Vagina (tissue), 2 donors: ENCODE measurements at regions not wholly inside any gene's neighbourhood (a gene's known extent, or its start where the extent isn't known, plus 50 kb on each side); places are given as distances from the start of the nearest gene placed in this dataset.
"Not testable (repeated sequence)": the region's sequence is repeated elsewhere in the genome, so short reads cannot be mapped to it uniquely, and the experiment has no call there.

ENCODE experiments used
- DNase-seq, 2 donors: peaks; one replicate each; pipeline ENCODE4 v3.0.0-alpha.2; 2017; ENCODE audit errors: extremely low spot score in 2 of 2
- H3K27ac ChIP-seq: fragments of 200-600 bp; sonication (generic); one replicate; pipeline ENCODE4 v1.5.1; 2019
- H3K27me3 ChIP-seq: fragments of 200-600 bp; sonication (generic); one replicate; pipeline ENCODE4 v1.5.1; 2019
- H3K36me3 ChIP-seq, 2 donors: fragments of 200-600 bp; sonication (generic); one replicate each; pipeline ENCODE4 v1.5.1; 2017 to 2019
- H3K4me1 ChIP-seq: fragments of 200-600 bp; sonication (generic); one replicate; pipeline ENCODE4 v1.5.1; 2019
- H3K4me3 ChIP-seq, 2 donors: fragments of 200-600 bp; sonication (generic); 1 replicate in 1 of 2; 2 replicates in 1 of 2; pipeline ENCODE4 v1.5.1; 2016 to 2019
- H3K9me3 ChIP-seq: fragments of 200-600 bp; sonication (generic); one replicate; pipeline ENCODE4 v1.5.1; 2019
- CTCF ChIP-seq, 3 experiments: fragments of 450-650 bp in 2 of 3; fragments of 200-600 bp in 1 of 3; sonication (generic) in 1 of 3; IDR thresholded peaks; one replicate each; pipeline ENCODE4 v1.5.1; 2017 to 2019; ENCODE audit warnings: antibody characterized with exemption in 3 of 3, mild to moderate bottlenecking in 2 of 3, moderate library complexity in 2 of 3
- POLR2A ChIP-seq, 2 donors: fragments of 450-650 bp; IDR thresholded peaks; one replicate each; pipeline ENCODE4 v1.6.1; 2017; ENCODE audit warnings: antibody characterized with exemption in 2 of 2, mild to moderate bottlenecking in 2 of 2, moderate library complexity in 2 of 2
- POLR2AphosphoS5 ChIP-seq, 2 donors: sonication (generic); formaldehyde crosslinking; IDR thresholded peaks; one replicate each; pipeline ENCODE4 v1.9.0; 2017; ENCODE audit warnings: antibody characterized with exemption in 2 of 2, mild to moderate bottlenecking in 2 of 2, low read depth in 1 of 2; ENCODE audit not compliant: insufficient read depth in 1 of 2
- intact Hi-C: fragments of 100-400 bp; cut with DNase I; formaldehyde crosslinking; loops from one replicate; pipeline ENCODE4 v1.15.1; 2023

GRCh38 chr21:17197996-17198395 is 314.8 kb upstream of the CXADR start:
- intact Hi-C loops: no loop called here
- Histone ChIP-seq H3K27ac (peak overlapping the region; percentile 36), H3K36me3 (no peaks in the 10 kb centered on the region), H3K4me1 (peaks cover 13% of the 10 kb centered on the region), H3K27me3 (no peaks in the 10 kb centered on the region), H3K9me3 (no peaks in the 10 kb centered on the region), H3K4me3 (no peak overlapping the region)
- DNase-seq: no peak
- no peak for TF ChIP-seq POLR2A (IDR thresholded peaks at IDR 0.05)
- no peak for TF ChIP-seq POLR2AphosphoS5 (IDR thresholded peaks at IDR 0.05; ENCODE audit: insufficient read depth in 1 of 2, low read depth in 1 of 2)
- no peak for TF ChIP-seq CTCF (IDR thresholded peaks at IDR 0.05)

GRCh38 chr21:17200250-17200649 is 312.6 kb upstream of the CXADR start:
- intact Hi-C loops: no loop called here
- TF ChIP-seq POLR2A (IDR thresholded peaks at IDR 0.05): no peak
- no peak for TF ChIP-seq POLR2AphosphoS5 (IDR thresholded peaks at IDR 0.05; ENCODE audit: insufficient read depth in 1 of 2, low read depth in 1 of 2)
- no peak for TF ChIP-seq CTCF (IDR thresholded peaks at IDR 0.05)
- H3K4me3 ChIP-seq: no peak overlapping the region

GRCh38 chr21:17201741-17202260 is 311.0 kb upstream of the CXADR start:
- H3K27ac ChIP-seq: no peak overlapping the region
- no peak overlapping the region for H3K4me3 ChIP-seq
- H3K4me1 ChIP-seq: peaks cover 13% of the 10 kb centered on the region
- DNase-seq: no peak
- H3K9me3 ChIP-seq: no peaks in the 10 kb centered on the region
- no peak for TF ChIP-seq POLR2A (IDR thresholded peaks at IDR 0.05)
- TF ChIP-seq POLR2AphosphoS5 (IDR thresholded peaks at IDR 0.05; ENCODE audit: insufficient read depth in 1 of 2, low read depth in 1 of 2): no peak
- no peaks in the 10 kb centered on the region for H3K36me3 ChIP-seq
- no peaks in the 10 kb centered on the region for H3K27me3 ChIP-seq
- intact Hi-C loops: no loop called here

More at GRCh38 chr21:17200250-17200649, 312.6 kb upstream of the CXADR start:
- H3K27me3 ChIP-seq: no peaks in the 10 kb centered on the region
- DNase-seq: no peak
- no peak overlapping the region for H3K27ac ChIP-seq
- H3K36me3 ChIP-seq: no peaks in the 10 kb centered on the region
- no peaks in the 10 kb centered on the region for H3K9me3 ChIP-seq
- peaks cover 13% of the 10 kb centered on the region for H3K4me1 ChIP-seq

GRCh38 chr21:17214801-17215200 is 298.0 kb upstream of the CXADR start:
- Histone ChIP-seq H3K4me1 (no peaks in the 10 kb centered on the region), H3K27me3 (no peaks in the 10 kb centered on the region), H3K27ac (no peak overlapping the region), H3K36me3 (no peaks in the 10 kb centered on the region), H3K9me3 (no peaks in the 10 kb centered on the region), H3K4me3 (no peak overlapping the region)
- DNase-seq: no peak
- intact Hi-C loops: no loop called here
- TF ChIP-seq CTCF (IDR thresholded peaks at IDR 0.05) (no peak), POLR2A (IDR thresholded peaks at IDR 0.05) (no peak), POLR2AphosphoS5 (IDR thresholded peaks at IDR 0.05; ENCODE audit: insufficient read depth in 1 of 2, low read depth in 1 of 2) (no peak)

- H3K27ac ChIP-seq, DNase-seq, H3K9me3 ChIP-seq, intact Hi-C loops, H3K27me3 ChIP-seq, H3K4me3 ChIP-seq, H3K36me3 ChIP-seq, H3K4me1 ChIP-seq: not testable (repeated sequence)
These were observed 293.8 kb upstream of the CXADR start for GRCh38 chr21:17219050-17219449.

GRCh38 chr21:17231124-17231523 is 281.7 kb upstream of the CXADR start:
- intact Hi-C loops: no loop called here
- no peak for DNase-seq

More at GRCh38 chr21:17231124-17231523, 281.7 kb upstream of the CXADR start:
- no peak for TF ChIP-seq POLR2A (IDR thresholded peaks at IDR 0.05)
- TF ChIP-seq POLR2AphosphoS5 (IDR thresholded peaks at IDR 0.05; ENCODE audit: insufficient read depth in 1 of 2, low read depth in 1 of 2): no peak
- TF ChIP-seq CTCF (IDR thresholded peaks at IDR 0.05): no peak
- H3K27ac ChIP-seq: no peak overlapping the region
- no peaks in the 10 kb centered on the region for H3K4me1 ChIP-seq
- no peak overlapping the region for H3K4me3 ChIP-seq
- H3K36me3 ChIP-seq: no peaks in the 10 kb centered on the region
- H3K27me3 ChIP-seq: no peaks in the 10 kb centered on the region
- no peaks in the 10 kb centered on the region for H3K9me3 ChIP-seq
